DND-41 (cell line): ENCODE measurements at regions not wholly inside any gene's neighbourhood (a gene's known extent, or its start where the extent isn't known, plus 50 kb on each side); places are given as distances from the start of the nearest gene placed in this dataset.

Source experiments
- ATAC-seq: fragments of 200-7000 bp; cut with Tn5 transposase; 3 replicates; pipeline ENCODE4 v1.9.1; 2021; ENCODE audit warnings: low read depth; ENCODE audit not compliant: insufficient read depth
- DNase-seq: peaks from one replicate; pipeline ENCODE4 v3.0.0-alpha.2; 2020
- H2AFZ ChIP-seq: 2 replicates; pipeline ENCODE4 v1.6.0; 2012; ENCODE audit warnings: low read depth, low read length
- H3K27ac ChIP-seq: 2 replicates; pipeline ENCODE4 v1.5.1; 2012; ENCODE audit warnings: low read length, inconsistent platforms
- H3K27me3 ChIP-seq: fragments of 200-600 bp; sonication (generic); 2 replicates; pipeline ENCODE4 v1.6.0; 2012; ENCODE audit warnings: low read length, mild to moderate bottlenecking, inconsistent platforms; ENCODE audit not compliant: insufficient read depth, poor library complexity
- H3K36me3 ChIP-seq: 2 replicates; pipeline ENCODE4 v1.5.1; 2012; ENCODE audit warnings: low read length, inconsistent platforms; ENCODE audit not compliant: insufficient read depth
- H3K4me1 ChIP-seq: 2 replicates; pipeline ENCODE4 v1.5.1; 2012; ENCODE audit warnings: mild to moderate bottlenecking, low read length; ENCODE audit not compliant: insufficient read depth
- H3K4me2 ChIP-seq: 2 replicates; pipeline ENCODE4 v1.6.0; 2012; ENCODE audit warnings: mild to moderate bottlenecking, moderate library complexity, low read length, inconsistent platforms; ENCODE audit not compliant: insufficient read depth
- H3K4me3 ChIP-seq, 2 experiments: fragments of 200-600 bp in 1 of 2; shearing (Covaris generic) in 1 of 2; 2 replicates each; pipeline ENCODE4 v1.5.1; 2012 to 2016; ENCODE audit warnings: inconsistent platforms in 2 of 2, low read length in 2 of 2, mild to moderate bottlenecking in 2 of 2, low read depth in 1 of 2, moderate library complexity in 1 of 2
- H3K79me2 ChIP-seq: 2 replicates; pipeline ENCODE4 v1.6.0; 2012; ENCODE audit warnings: low read length, inconsistent platforms; ENCODE audit not compliant: insufficient read depth
- H3K9ac ChIP-seq: 2 replicates; pipeline ENCODE4 v1.6.0; 2012; ENCODE audit warnings: low read depth, mild to moderate bottlenecking, inconsistent platforms, low read length, moderate library complexity
- H3K9me3 ChIP-seq: 2 replicates; pipeline ENCODE4 v1.5.1; 2012; ENCODE audit warnings: low read length, moderate library complexity, mild to moderate bottlenecking, inconsistent platforms; ENCODE audit not compliant: insufficient read depth, severe bottlenecking
- H4K20me1 ChIP-seq: 2 replicates; pipeline ENCODE4 v1.6.0; 2012; ENCODE audit warnings: low read length; ENCODE audit not compliant: insufficient read depth
- CTCF ChIP-seq: IDR thresholded peaks from 2 replicates; pipeline ENCODE4 v1.5.1; 2012; ENCODE audit warnings: borderline replicate concordance, low read length, moderate library complexity, mild to moderate bottlenecking; ENCODE audit not compliant: poor library complexity, severe bottlenecking; ENCODE audit errors: extremely low read depth
- EZH2 ChIP-seq: IDR thresholded peaks from 3 replicates; pipeline ENCODE4 v1.6.1; 2012; ENCODE audit warnings: borderline replicate concordance, low read depth, mild to moderate bottlenecking, moderate library complexity, low read length, inconsistent platforms; ENCODE audit not compliant: severe bottlenecking

GRCh38 chr7:41207141-41207540 is 495.7 kb downstream of the INHBA start:
- Histone ChIP-seq H3K9ac (no peak overlapping the region), H3K4me2 (no peak overlapping the region)
- no peak for DNase-seq

GRCh38 chr7:41206267-41206666 is 496.6 kb downstream of the INHBA start:
- no peak overlapping the region for H3K4me2 ChIP-seq
- no peak overlapping the region for H2AFZ ChIP-seq
- H3K4me3 ChIP-seq: no peak overlapping the region
- H3K9me3 ChIP-seq: no peaks in the 10 kb centered on the region
- ATAC-seq (no peak), DNase-seq (no peak)
- H3K27ac ChIP-seq: no peak overlapping the region
- H3K36me3 ChIP-seq: no peaks in the 10 kb centered on the region
- no peaks in the 10 kb centered on the region for H3K4me1 ChIP-seq
- H3K79me2 ChIP-seq: no peaks in the 10 kb centered on the region
- no peaks in the 10 kb centered on the region for H4K20me1 ChIP-seq
- H3K27me3 ChIP-seq: peaks cover 4% of the 10 kb centered on the region
- no peak for TF ChIP-seq EZH2
- no peak for TF ChIP-seq CTCF
- H3K9ac ChIP-seq: no peak overlapping the region

More at GRCh38 chr7:41207141-41207540, 495.7 kb downstream of the INHBA start:
- Histone ChIP-seq H3K27me3 (peaks cover 4% of the 10 kb centered on the region), H3K4me3 (no peak overlapping the region), H3K79me2 (no peaks in the 10 kb centered on the region), H4K20me1 (no peaks in the 10 kb centered on the region), H3K9me3 (no peaks in the 10 kb centered on the region), H3K36me3 (no peaks in the 10 kb centered on the region), H2AFZ (no peak overlapping the region), H3K4me1 (no peaks in the 10 kb centered on the region), H3K27ac (no peak overlapping the region)
- no peak for ATAC-seq
- no peak for TF ChIP-seq EZH2
- TF ChIP-seq CTCF: no peak

- no peak for TF ChIP-seq EZH2
- TF ChIP-seq CTCF: no peak
- Histone ChIP-seq H3K27ac (no peak overlapping the region), H2AFZ (no peak overlapping the region), H3K36me3 (no peaks in the 10 kb centered on the region), H3K9me3 (no peaks in the 10 kb centered on the region), H4K20me1 (no peaks in the 10 kb centered on the region), H3K4me3 (no peak overlapping the region), H3K9ac (no peak overlapping the region), H3K27me3 (peaks cover 4% of the 10 kb centered on the region), H3K4me1 (no peaks in the 10 kb centered on the region), H3K79me2 (no peaks in the 10 kb centered on the region), H3K4me2 (no peak overlapping the region)
- DNase-seq (no peak), ATAC-seq (no peak)
Measured at GRCh38 chr7:41205600-41205999, 497.3 kb downstream of the INHBA start.

- Histone ChIP-seq H3K4me1 (no peaks in the 10 kb centered on the region), H3K4me3 (no peak overlapping the region), H3K9me3 (no peaks in the 10 kb centered on the region), H3K36me3 (no peaks in the 10 kb centered on the region), H3K27me3 (peaks cover 4% of the 10 kb centered on the region), H3K9ac (no peak overlapping the region), H3K4me2 (no peak overlapping the region), H2AFZ (no peak overlapping the region), H3K79me2 (no peaks in the 10 kb centered on the region), H3K27ac (no peak overlapping the region), H4K20me1 (no peaks in the 10 kb centered on the region)
- DNase-seq (no peak), ATAC-seq (no peak)
- TF ChIP-seq EZH2 (no peak), CTCF (no peak)
Measured at GRCh38 chr7:41203542-41203941, 499.3 kb downstream of the INHBA start.
